CD14-positive monocyte (primary cell): ENCODE measurements at regions not wholly inside any gene's neighbourhood (a gene's known extent, or its start where the extent isn't known, plus 50 kb on each side); places are given as distances from the start of the nearest gene placed in this dataset.

Experiments used
- DNase-seq, 3 donors: peaks; one replicate each; pipeline ENCODE4 v3.0.0-alpha.2; 2011 to 2022
- H2AFZ ChIP-seq: 2 replicates; pipeline ENCODE4 v1.6.0; 2012; ENCODE audit warnings: mild to moderate bottlenecking, low read depth, low read length, inconsistent platforms; ENCODE audit not compliant: insufficient read depth, poor library complexity, severe bottlenecking
- H3K27ac ChIP-seq, 2 donors: 1 replicate in 1 of 2; 2 replicates in 1 of 2; pipeline ENCODE4 v1.5.1; 2012 to 2013; ENCODE audit warnings: low read length in 2 of 2, control low read depth in 1 of 2, inconsistent platforms in 1 of 2, low read depth in 1 of 2, mild to moderate bottlenecking in 1 of 2
- H3K27me3 ChIP-seq, 2 donors: one replicate each; pipeline versions ENCODE4 v1.6.0 to v1.6.1; 2011 to 2013; ENCODE audit warnings: low read length in 2 of 2; ENCODE audit not compliant: control insufficient read depth in 2 of 2, insufficient read depth in 2 of 2
- H3K36me3 ChIP-seq, 2 donors: replicated peaks in 1 of 2; 1 replicate in 1 of 2; 2 replicates in 1 of 2; pipeline versions ENCODE4 v1.5.1 to v1.6.1; 2012 to 2013; ENCODE audit warnings: low read length in 2 of 2, control low read depth in 1 of 2, inconsistent platforms in 1 of 2, mild to moderate bottlenecking in 1 of 2; ENCODE audit not compliant: insufficient read depth in 2 of 2, control insufficient read depth in 1 of 2
- H3K4me1 ChIP-seq, 2 donors: 1 replicate in 1 of 2; 2 replicates in 1 of 2; pipeline versions ENCODE4 v1.5.1 to v1.6.1; 2012 to 2013; ENCODE audit warnings: low read length in 2 of 2, control low read depth in 1 of 2, inconsistent platforms in 1 of 2, mild to moderate bottlenecking in 1 of 2, moderate library complexity in 1 of 2; ENCODE audit not compliant: insufficient read depth in 2 of 2, control insufficient read depth in 1 of 2
- H3K4me2 ChIP-seq: replicated peaks from 2 replicates; pipeline ENCODE3; 2012; ENCODE audit warnings: low read length, moderate library complexity, mild to moderate bottlenecking; ENCODE audit not compliant: poor library complexity, severe bottlenecking; ENCODE audit errors: extremely low read depth
- H3K4me3 ChIP-seq, 3 experiments: fragments of 200-600 bp in 1 of 3; sonication (generic) in 1 of 3; replicated peaks in 1 of 3; 1 replicate in 2 of 3; 2 replicates in 1 of 3; pipeline ENCODE4 v1.5.1; 2011 to 2013; ENCODE audit warnings: low read length in 3 of 3, mild to moderate bottlenecking in 3 of 3, control low read depth in 2 of 3, low read depth in 2 of 3, inconsistent platforms in 1 of 3, moderate library complexity in 1 of 3
- H3K79me2 ChIP-seq: 2 replicates; pipeline ENCODE4 v1.6.0; 2012; ENCODE audit warnings: mild to moderate bottlenecking, control low read depth, inconsistent platforms, low read length, moderate library complexity; ENCODE audit not compliant: insufficient read depth
- H3K9ac ChIP-seq: 2 replicates; pipeline ENCODE4 v1.6.0; 2017; ENCODE audit warnings: low read length, mild to moderate bottlenecking; ENCODE audit not compliant: insufficient read depth, poor library complexity, severe bottlenecking
- H3K9me3 ChIP-seq, 2 donors: replicated peaks in 1 of 2; 1 replicate in 1 of 2; 2 replicates in 1 of 2; pipeline versions ENCODE4 v1.5.1 to v1.6.1; 2012 to 2013; ENCODE audit warnings: low read length in 2 of 2, control low read depth in 1 of 2; ENCODE audit not compliant: control insufficient read depth in 1 of 2, insufficient read depth in 1 of 2
- H4K20me1 ChIP-seq: 2 replicates; pipeline ENCODE4 v1.6.0; 2012; ENCODE audit warnings: mild to moderate bottlenecking, low read length, control low read depth, moderate library complexity; ENCODE audit not compliant: insufficient read depth
- H3K27ac Mint-ChIP-seq, 7 donors: one replicate each; pipeline ENCODE4 v1.8.0; 2020; ENCODE audit warnings: mild to moderate bottlenecking in 7 of 7, mixed read lengths in 7 of 7, moderate library complexity in 6 of 7, inconsistent platforms in 2 of 7
- H3K27me3 Mint-ChIP-seq, 3 donors: one replicate each; pipeline ENCODE4 v1.8.0; 2021 to 2022; ENCODE audit warnings: low read depth in 3 of 3, mild to moderate bottlenecking in 3 of 3, mixed read lengths in 3 of 3, moderate library complexity in 3 of 3, inconsistent platforms in 1 of 3
- H3K36me3 Mint-ChIP-seq, 2 donors: one replicate each; pipeline ENCODE4 v1.8.0; 2020; ENCODE audit warnings: mixed read lengths in 2 of 2, inconsistent platforms in 1 of 2, mild to moderate bottlenecking in 1 of 2
- H3K4me1 Mint-ChIP-seq: one replicate; pipeline ENCODE4 v1.8.0; 2020; ENCODE audit warnings: mild to moderate bottlenecking, mixed read lengths
- H3K4me3 Mint-ChIP-seq, 2 donors: one replicate each; pipeline ENCODE4 v1.8.0; 2020; ENCODE audit warnings: mild to moderate bottlenecking in 2 of 2, mixed read lengths in 2 of 2, moderate library complexity in 1 of 2
- H3K9me3 Mint-ChIP-seq, 7 donors: one replicate each; pipeline ENCODE4 v1.8.0; 2020 to 2022; ENCODE audit warnings: mixed read lengths in 7 of 7, mild to moderate bottlenecking in 6 of 7, moderate library complexity in 6 of 7, inconsistent platforms in 2 of 7
- CTCF ChIP-seq: fragments of 200-600 bp; IDR thresholded peaks from one replicate; pipeline ENCODE4 v1.8.0; 2022; ENCODE audit warnings: antibody characterized with exemption, mild to moderate bottlenecking
- WGBS: methylation state at CpG from one replicate; pipeline ENCODE4 v1.1.5; 2013; ENCODE audit warnings: missing lambda C conversion rate; ENCODE audit not compliant: insufficient coverage; 5-methylcytosine and 5-hydroxymethylcytosine counted together
- intact Hi-C, 2 donors: fragments of 100-400 bp; cut with micrococcal nuclease; formaldehyde crosslinking; loops; one replicate each; pipeline versions ENCODE4 v1.15.0 to v1.15.1; 2023

- H3K27me3 ChIP-seq, result no peaks in the 10 kb centered on the region
- H3K4me3 ChIP-seq, result no peak overlapping the region
- no peaks in the 10 kb centered on the region for H3K36me3 ChIP-seq
- no peak overlapping the region for H3K27ac ChIP-seq
- H3K4me2 ChIP-seq, result no peak overlapping the region
- H3K9me3 Mint-ChIP-seq, result peaks cover 0 to 3% (median 0%) of the 10 kb centered on the region in 7 donors
- H3K9ac ChIP-seq, result no peak overlapping the region
- intact Hi-C loops, result no loop called here
- H3K9me3 ChIP-seq, result no peaks in the 10 kb centered on the region
- no peaks in the 10 kb centered on the region for H3K36me3 Mint-ChIP-seq
- WGBS, result no CpG with 5 or more reads among the region's 2 CpGs
- no peak for TF ChIP-seq CTCF
- no peaks in the 10 kb centered on the region for H3K79me2 ChIP-seq
- H3K4me1 ChIP-seq, result peaks cover 9 to 11% of the 10 kb centered on the region in 2 donors
- no peak overlapping the region for H2AFZ ChIP-seq
- H3K4me3 Mint-ChIP-seq, result no peak overlapping the region
- H3K27ac Mint-ChIP-seq, result no peak overlapping the region
- H3K4me1 Mint-ChIP-seq, result peaks cover 11% of the 10 kb centered on the region
- DNase-seq, result no peak
- no peaks in the 10 kb centered on the region for H4K20me1 ChIP-seq
- H3K27me3 Mint-ChIP-seq, result peaks cover 0 to 2% (median 0%) of the 10 kb centered on the region in 3 donors
Observed at GRCh38 chr10:88185830-88186229, 322.4 kb downstream of the PTEN start.

DNA sequence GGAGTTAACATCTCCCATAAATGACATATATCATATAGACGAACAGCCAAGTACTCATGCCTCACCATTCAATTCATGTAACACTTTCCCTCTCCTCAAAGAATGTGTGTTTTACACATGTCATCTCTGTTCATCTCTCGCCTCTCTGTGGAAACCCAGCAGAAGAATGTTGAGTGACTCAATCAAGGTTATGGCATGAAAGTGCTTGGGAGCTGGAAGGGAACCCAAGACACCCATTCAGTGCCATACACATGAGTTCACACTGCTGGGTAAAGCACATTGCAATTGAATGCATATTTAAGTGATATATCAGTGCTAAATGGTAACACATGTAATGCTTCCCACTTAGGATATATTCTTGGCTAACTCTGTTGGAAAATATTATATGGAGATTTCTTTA lies 322.9 kb downstream of the PTEN start:
- Histone ChIP-seq H3K4me1 (peaks cover 9 to 11% of the 10 kb centered on the region in 2 donors), H3K4me3 (no peak overlapping the region), H4K20me1 (no peaks in the 10 kb centered on the region), H3K4me2 (no peak overlapping the region), H3K9ac (no peak overlapping the region), H3K27me3 (no peaks in the 10 kb centered on the region), H3K79me2 (no peaks in the 10 kb centered on the region), H2AFZ (no peak overlapping the region), H3K36me3 (no peaks in the 10 kb centered on the region), H3K27ac (no peak overlapping the region), H3K9me3 (no peaks in the 10 kb centered on the region)
- DNase-seq, result no peak
- Mint-ChIP-seq H3K9me3 (peaks cover 0 to 3% (median 0%) of the 10 kb centered on the region in 7 donors), H3K36me3 (no peaks in the 10 kb centered on the region), H3K4me1 (peaks cover 11% of the 10 kb centered on the region), H3K4me3 (no peak overlapping the region), H3K27ac (no peak overlapping the region), H3K27me3 (no peaks in the 10 kb centered on the region)
- 100% methylated on average over 1 of the region's 2 CpGs for WGBS
- TF ChIP-seq CTCF, result no peak
- intact Hi-C loops, result no loop called here
